IMR-90 (cell line): ENCODE measurements at regions not wholly inside any gene's neighbourhood (a gene's known extent, or its start where the extent isn't known, plus 50 kb on each side); places are given as distances from the start of the nearest gene placed in this dataset.

ENCODE experiments used
- ATAC-seq: fragments of 200-7000 bp; cut with Tn5 transposase; 2 replicates; pipeline ENCODE4 v1.9.1; 2020; ENCODE audit warnings: low read depth, mild to moderate bottlenecking, moderate library complexity
- BruUV-seq: library from RNA; stranded (reverse); fragments of 400-500 nt; replicated peaks from 2 replicates; lab custom pipeline; 2021; lab: Mats Ljungman, UMichigan
- CTCF ChIA-PET: fragments of 300-600 bp; formaldehyde crosslinking; extraction: SDS; loops from one replicate; lab custom pipeline; 2021; ENCODE audit warnings: antibody characterized with exemption; lab: Yijun Ruan, JAX
- POLR2A ChIA-PET: fragments of 300-600 bp; sonication (Branson Sonifier 250); formaldehyde crosslinking; loops from one replicate; lab custom pipeline; 2022; ENCODE audit warnings: antibody characterized with exemption; ENCODE audit not compliant: unreplicated experiment; lab: Charles Lee
- DNase-seq: peaks from one replicate; pipeline ENCODE4 v3.0.0; 2013
- H2AFZ ChIP-seq: replicated peaks from 2 replicates; pipeline ENCODE3; 2013; ENCODE audit warnings: low read length, mild to moderate bottlenecking; ENCODE audit not compliant: poor library complexity
- H2AK5ac ChIP-seq: 2 replicates; pipeline ENCODE4 v1.6.1; 2013; ENCODE audit warnings: low read depth, low read length, inconsistent platforms
- H2AK9ac ChIP-seq: replicated peaks from 2 replicates; pipeline ENCODE3; 2013; ENCODE audit warnings: mild to moderate bottlenecking, low read depth, low read length, moderate library complexity; ENCODE audit not compliant: poor library complexity
- H2BK120ac ChIP-seq: 2 replicates; pipeline ENCODE4 v1.6.1; 2013; ENCODE audit warnings: low read depth, low read length, inconsistent platforms
- H2BK15ac ChIP-seq: 3 replicates; pipeline ENCODE4 v1.6.1; 2013; ENCODE audit warnings: low read depth, low read length, inconsistent platforms
- H2BK20ac ChIP-seq: 2 replicates; pipeline ENCODE4 v1.6.1; 2013; ENCODE audit warnings: low read depth, mild to moderate bottlenecking, inconsistent platforms, low read length, moderate library complexity
- H2BK5ac ChIP-seq: 2 replicates; pipeline ENCODE4 v1.6.1; 2013; ENCODE audit warnings: mild to moderate bottlenecking, low read depth, low read length, inconsistent platforms; ENCODE audit not compliant: poor library complexity, severe bottlenecking
- H3K14ac ChIP-seq: replicated peaks from 2 replicates; pipeline ENCODE4 v1.6.1; 2013; ENCODE audit warnings: low read depth, low read length, inconsistent platforms
- H3K18ac ChIP-seq: 2 replicates; pipeline ENCODE4 v1.6.1; 2013; ENCODE audit warnings: low read depth, low read length, control low read depth
- H3K23ac ChIP-seq: 2 replicates; pipeline ENCODE4 v1.6.1; 2013; ENCODE audit warnings: low read depth, low read length, inconsistent platforms
- H3K27ac ChIP-seq: 2 replicates; pipeline ENCODE4 v1.5.1; 2013; ENCODE audit warnings: mild to moderate bottlenecking, control low read depth, low read length; ENCODE audit not compliant: insufficient read depth
- H3K27me3 ChIP-seq: 2 replicates; pipeline ENCODE4 v1.6.1; 2013; ENCODE audit warnings: low read length; ENCODE audit not compliant: control insufficient read depth, insufficient read depth
- H3K36me3 ChIP-seq: 2 replicates; pipeline ENCODE4 v1.6.1; 2013; ENCODE audit warnings: low read length, mixed read lengths; ENCODE audit not compliant: control insufficient read depth, insufficient read depth
- H3K4ac ChIP-seq: 2 replicates; pipeline ENCODE4 v1.6.1; 2013; ENCODE audit warnings: low read depth, low read length, inconsistent platforms
- H3K4me1 ChIP-seq: 2 replicates; pipeline ENCODE4 v1.6.1; 2013; ENCODE audit warnings: low read length, mixed read lengths; ENCODE audit not compliant: control insufficient read depth, insufficient read depth
- H3K4me2 ChIP-seq: 2 replicates; pipeline ENCODE4 v1.6.1; 2013; ENCODE audit warnings: low read depth, mild to moderate bottlenecking, control low read depth, low read length, moderate library complexity
- H3K4me3 ChIP-seq: 2 replicates; pipeline ENCODE4 v1.5.1; 2013; ENCODE audit warnings: low read depth, mild to moderate bottlenecking, control low read depth, low read length, moderate library complexity; ENCODE audit not compliant: insufficient read depth
- H3K56ac ChIP-seq: 2 replicates; pipeline ENCODE4 v1.6.1; 2013; ENCODE audit warnings: low read length, inconsistent platforms; ENCODE audit not compliant: insufficient read depth; ENCODE audit errors: extremely low read depth
- H3K79me1 ChIP-seq, 2 experiments: 2 replicates each; pipeline ENCODE4 v1.6.1; 2013; ENCODE audit warnings: low read length in 2 of 2, inconsistent platforms in 1 of 2, low read depth in 1 of 2
- H3K9ac ChIP-seq: 2 replicates; pipeline ENCODE4 v1.6.1; 2013; ENCODE audit warnings: low read depth, low read length, control low read depth
- H3K9me1 ChIP-seq: 2 replicates; pipeline ENCODE4 v1.6.1; 2013; ENCODE audit warnings: low read length, inconsistent platforms; ENCODE audit not compliant: insufficient read depth
- H3K9me3 ChIP-seq: 2 replicates; pipeline ENCODE4 v1.6.1; 2013; ENCODE audit warnings: low read length; ENCODE audit not compliant: control insufficient read depth, insufficient read depth
- H4K20me1 ChIP-seq: 2 replicates; pipeline ENCODE4 v1.6.1; 2013; ENCODE audit warnings: low read length, inconsistent platforms; ENCODE audit not compliant: insufficient read depth
- H4K5ac ChIP-seq: 2 replicates; pipeline ENCODE4 v1.6.1; 2013; ENCODE audit warnings: mild to moderate bottlenecking, low read depth, low read length, control low read depth
- H4K8ac ChIP-seq, 2 experiments: 2 replicates each; pipeline ENCODE4 v1.6.1; 2013; ENCODE audit warnings: low read depth in 2 of 2, low read length in 2 of 2, control low read depth in 1 of 2, inconsistent platforms in 1 of 2
- H4K91ac ChIP-seq: 2 replicates; pipeline ENCODE4 v1.6.1; 2013; ENCODE audit warnings: low read depth, low read length, inconsistent platforms; ENCODE audit not compliant: insufficient read depth
- CHD1 ChIP-seq: IDR thresholded peaks from 2 replicates; pipeline ENCODE4 v1.6.1; 2012; ENCODE audit warnings: low read depth, low read length, improper control_type of control experiment
- FOS ChIP-seq: fragments of 150-350 bp; IDR thresholded peaks from 2 replicates; pipeline ENCODE4 v1.6.1; 2016; ENCODE audit warnings: low read depth, low read length
- MAFK ChIP-seq: IDR thresholded peaks from 2 replicates; pipeline ENCODE4 v1.6.1; 2012; ENCODE audit warnings: low read depth, low read length, improper control_type of control experiment
- MAZ ChIP-seq: IDR thresholded peaks from 2 replicates; pipeline ENCODE4 v1.6.1; 2012; ENCODE audit warnings: low read depth, mild to moderate bottlenecking, low read length, improper control_type of control experiment, moderate library complexity, borderline replicate concordance
- NFE2L2 ChIP-seq: fragments of 150-350 bp; IDR thresholded peaks from 2 replicates; pipeline ENCODE4 v1.6.1; 2016; ENCODE audit warnings: low read depth, mild to moderate bottlenecking, low read length
- POLR2A ChIP-seq: IDR thresholded peaks from 2 replicates; pipeline ENCODE4 v1.6.1; 2012; ENCODE audit warnings: mild to moderate bottlenecking, low read depth, low read length
- RAD21 ChIP-seq: IDR thresholded peaks from 2 replicates; pipeline ENCODE4 v1.6.1; 2012; ENCODE audit warnings: low read length, improper control_type of control experiment
- RCOR1 ChIP-seq: IDR thresholded peaks from 2 replicates; pipeline ENCODE4 v1.6.1; 2012; ENCODE audit warnings: mild to moderate bottlenecking, low read length, improper control_type of control experiment; ENCODE audit not compliant: insufficient replicate concordance
- SMC3 ChIP-seq: fragments of 150-350 bp; IDR thresholded peaks from 2 replicates; pipeline ENCODE4 v1.6.1; 2016; ENCODE audit warnings: low read depth, mild to moderate bottlenecking, antibody characterized with exemption, low read length, moderate library complexity
- WGBS, 2 experiments: methylation state at CpG; one replicate each; pipeline versions ENCODE4 v1.1.5 to v1.1.7; 2013; ENCODE audit warnings: missing lambda C conversion rate in 2 of 2; ENCODE audit not compliant: insufficient read length in 1 of 2; ENCODE audit errors: extremely low coverage in 2 of 2; 5-methylcytosine and 5-hydroxymethylcytosine counted together
- dilution Hi-C: fragments of 300-500 bp; cut with HindIII; formaldehyde crosslinking; loops from one replicate; pipeline ENCODE4 v1.14.3; 2018; ENCODE audit warnings: low sequenced_read_pairs; ENCODE audit not compliant: unreplicated experiment
- in situ Hi-C: fragments of 300-500 bp; cut with MboI; formaldehyde crosslinking; loops from 3 replicates; pipeline ENCODE4 v1.14.3; 2019; ENCODE audit warnings: low sequenced_read_pairs, inconsistent platforms, mixed read lengths
- intact Hi-C: fragments of 100-400 bp; cut with micrococcal nuclease; formaldehyde crosslinking; loops from 2 replicates; pipeline ENCODE4 v1.10.0; 2022
- TF ChIP-seq, protein P1 (sequence below): fragments of 150-350 bp; IDR thresholded peaks from 2 replicates; pipeline ENCODE4 v1.6.1; 2016; ENCODE audit warnings: low read depth, mild to moderate bottlenecking, low read length, moderate library complexity, borderline replicate concordance
- TF ChIP-seq, protein P2 (sequence below): fragments of 150-350 bp; IDR thresholded peaks from 2 replicates; pipeline ENCODE4 v1.6.1; 2017; ENCODE audit warnings: mild to moderate bottlenecking, antibody characterized with exemption, low read length, low read depth

GRCh38 chr15:38660738-38661137, 96.1 kb upstream of the RASGRP1 start:
- no peak overlapping the region for H3K18ac ChIP-seq
- dilution Hi-C loops (no loop called here), intact Hi-C loops (no loop called here), in situ Hi-C loops (loop anchor here (10.0 to 25.0 kb wide), 2 partner anchors 473 to 666 kb away; no protein-coding TSS in a partner anchor)
- POLR2A ChIA-PET: no interaction called here
- H3K79me1 ChIP-seq: no peaks in the 10 kb centered on the region
- no peak overlapping the region for H3K14ac ChIP-seq
- no peak for ATAC-seq
- DNase-seq: no peak
- no peak overlapping the region for H2BK5ac ChIP-seq
- TF ChIP-seq SMC3 (no peak), MAFK (no peak), MAZ (no peak), RCOR1 (no peak), NFE2L2 (no peak), POLR2A (no peak), CHD1 (no peak), FOS (no peak), RAD21 (no peak)
- TF ChIP-seq, protein P1, sequence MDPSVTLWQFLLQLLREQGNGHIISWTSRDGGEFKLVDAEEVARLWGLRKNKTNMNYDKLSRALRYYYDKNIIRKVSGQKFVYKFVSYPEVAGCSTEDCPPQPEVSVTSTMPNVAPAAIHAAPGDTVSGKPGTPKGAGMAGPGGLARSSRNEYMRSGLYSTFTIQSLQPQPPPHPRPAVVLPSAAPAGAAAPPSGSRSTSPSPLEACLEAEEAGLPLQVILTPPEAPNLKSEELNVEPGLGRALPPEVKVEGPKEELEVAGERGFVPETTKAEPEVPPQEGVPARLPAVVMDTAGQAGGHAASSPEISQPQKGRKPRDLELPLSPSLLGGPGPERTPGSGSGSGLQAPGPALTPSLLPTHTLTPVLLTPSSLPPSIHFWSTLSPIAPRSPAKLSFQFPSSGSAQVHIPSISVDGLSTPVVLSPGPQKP: no peak
- TF ChIP-seq, protein P2, sequence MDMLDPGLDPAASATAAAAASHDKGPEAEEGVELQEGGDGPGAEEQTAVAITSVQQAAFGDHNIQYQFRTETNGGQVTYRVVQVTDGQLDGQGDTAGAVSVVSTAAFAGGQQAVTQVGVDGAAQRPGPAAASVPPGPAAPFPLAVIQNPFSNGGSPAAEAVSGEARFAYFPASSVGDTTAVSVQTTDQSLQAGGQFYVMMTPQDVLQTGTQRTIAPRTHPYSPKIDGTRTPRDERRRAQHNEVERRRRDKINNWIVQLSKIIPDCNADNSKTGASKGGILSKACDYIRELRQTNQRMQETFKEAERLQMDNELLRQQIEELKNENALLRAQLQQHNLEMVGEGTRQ: no peak
- peaks cover 42% of the 10 kb centered on the region for H3K27me3 ChIP-seq
- no peak overlapping the region for H3K4me2 ChIP-seq
- H4K91ac ChIP-seq: no peak overlapping the region
- no peak overlapping the region for H4K8ac ChIP-seq
- no TSS peak for BruUV-seq
- no peak overlapping the region for H2BK120ac ChIP-seq
- CTCF ChIA-PET: no interaction called here
- no peak overlapping the region for H3K4ac ChIP-seq
- no peak overlapping the region for H3K27ac ChIP-seq
- no peak overlapping the region for H2AK9ac ChIP-seq
- H4K5ac ChIP-seq: no peak overlapping the region
- no peak overlapping the region for H3K23ac ChIP-seq
- H3K4me1 ChIP-seq: no peaks in the 10 kb centered on the region
- H4K20me1 ChIP-seq: no peaks in the 10 kb centered on the region
- H3K9ac ChIP-seq: no peak overlapping the region
- H3K36me3 ChIP-seq: no peaks in the 10 kb centered on the region
- H2BK15ac ChIP-seq: no peak overlapping the region
- no peaks in the 10 kb centered on the region for H3K9me1 ChIP-seq
- no peaks in the 10 kb centered on the region for H3K9me3 ChIP-seq
- H2BK20ac ChIP-seq: no peak overlapping the region
- no peak overlapping the region for H3K56ac ChIP-seq
- no CpG with 5 or more reads among the region's 1 CpG for WGBS, 2 experiments
- no peak overlapping the region for H2AFZ ChIP-seq
- no peak overlapping the region for H2AK5ac ChIP-seq
- no peak overlapping the region for H3K4me3 ChIP-seq
